B cell (primary cell): ENCODE measurements at regions not wholly inside any gene's neighbourhood (a gene's known extent, or its start where the extent isn't known, plus 50 kb on each side); places are given as distances from the start of the nearest gene placed in this dataset.

Experiments used
- EZH2 ChIP-seq: IDR thresholded peaks from 2 replicates; pipeline ENCODE4 v1.6.1; 2012; ENCODE audit warnings: borderline replicate concordance, low read depth, mild to moderate bottlenecking, moderate library complexity, low read length; ENCODE audit not compliant: insufficient read depth, poor library complexity, severe bottlenecking
- TF ChIP-seq, protein P1 (sequence below): fragments of 200-600 bp; IDR thresholded peaks from one replicate; pipeline ENCODE4 v1.8.0; 2022; ENCODE audit warnings: antibody characterized with exemption, mild to moderate bottlenecking

DNA sequence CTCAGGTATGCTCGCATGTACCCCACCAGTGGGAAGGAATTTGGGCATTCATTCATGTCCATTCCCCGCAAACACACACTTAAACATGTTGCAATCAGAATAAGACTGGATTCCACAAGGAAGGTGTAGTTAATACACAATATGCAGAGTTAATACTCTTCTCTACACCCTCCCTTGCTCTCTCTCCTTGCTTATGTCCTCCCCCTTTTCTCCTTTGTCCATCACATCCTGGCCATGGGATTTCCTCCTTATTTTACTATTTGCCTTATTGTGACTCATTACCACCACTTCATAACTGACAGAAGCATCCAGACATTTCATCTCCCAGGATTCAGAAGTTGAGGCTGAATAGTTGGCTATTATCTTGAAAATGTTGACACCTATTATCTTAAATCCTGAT lies 473.8 kb upstream of the SPHKAP start:
- TF ChIP-seq, protein P1, sequence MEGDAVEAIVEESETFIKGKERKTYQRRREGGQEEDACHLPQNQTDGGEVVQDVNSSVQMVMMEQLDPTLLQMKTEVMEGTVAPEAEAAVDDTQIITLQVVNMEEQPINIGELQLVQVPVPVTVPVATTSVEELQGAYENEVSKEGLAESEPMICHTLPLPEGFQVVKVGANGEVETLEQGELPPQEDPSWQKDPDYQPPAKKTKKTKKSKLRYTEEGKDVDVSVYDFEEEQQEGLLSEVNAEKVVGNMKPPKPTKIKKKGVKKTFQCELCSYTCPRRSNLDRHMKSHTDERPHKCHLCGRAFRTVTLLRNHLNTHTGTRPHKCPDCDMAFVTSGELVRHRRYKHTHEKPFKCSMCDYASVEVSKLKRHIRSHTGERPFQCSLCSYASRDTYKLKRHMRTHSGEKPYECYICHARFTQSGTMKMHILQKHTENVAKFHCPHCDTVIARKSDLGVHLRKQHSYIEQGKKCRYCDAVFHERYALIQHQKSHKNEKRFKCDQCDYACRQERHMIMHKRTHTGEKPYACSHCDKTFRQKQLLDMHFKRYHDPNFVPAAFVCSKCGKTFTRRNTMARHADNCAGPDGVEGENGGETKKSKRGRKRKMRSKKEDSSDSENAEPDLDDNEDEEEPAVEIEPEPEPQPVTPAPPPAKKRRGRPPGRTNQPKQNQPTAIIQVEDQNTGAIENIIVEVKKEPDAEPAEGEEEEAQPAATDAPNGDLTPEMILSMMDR: no peak
- TF ChIP-seq EZH2: no peak
